HG03460 (cell line): ENCODE measurements at regions not wholly inside any gene's neighbourhood (a gene's known extent, or its start where the extent isn't known, plus 50 kb on each side); places are given as distances from the start of the nearest gene placed in this dataset.

ENCODE experiments used
- ATAC-seq: cut with Tn5 transposase; IDR thresholded peaks from one replicate; pipeline ENCODE4 v1.9.1; 2021; ENCODE audit not compliant: unreplicated experiment

- no peak for ATAC-seq
Measured at GRCh38 chr21:43304621-43305335, 122.2 kb downstream of the SIK1 start.

GRCh38 chr21:43304206-43304605 lies 122.7 kb downstream of the SIK1 start:
- ATAC-seq, result no peak

- ATAC-seq, result no peak
Measured at GRCh38 chr21:43303275-43304178, 123.4 kb downstream of the SIK1 start.

GRCh38 chr21:43302769-43303168 lies 124.2 kb downstream of the SIK1 start:
- no peak for ATAC-seq

GRCh38 chr21:43302062-43302700 lies 124.8 kb downstream of the SIK1 start:
- ATAC-seq, result no peak

GRCh38 chr21:43301409-43302061 lies 125.4 kb downstream of the SIK1 start:
- ATAC-seq, result no peak

GRCh38 chr21:43300496-43301408 lies 126.2 kb downstream of the SIK1 start:
- no peak for ATAC-seq

- ATAC-seq, result no peak
Measured at GRCh38 chr21:43299441-43300277, 127.3 kb downstream of the SIK1 start.

GRCh38 chr21:43298546-43299440 lies 128.1 kb downstream of the SIK1 start:
- ATAC-seq, result no peak

- no peak for ATAC-seq
Measured at GRCh38 chr21:43297989-43298388, 128.9 kb downstream of the SIK1 start.

- no peak for ATAC-seq
Measured at GRCh38 chr21:43297391-43297981, 128.7 kb downstream of the CRYAA start.

GRCh38 chr21:43295066-43295958 lies 126.5 kb downstream of the CRYAA start:
- ATAC-seq, result no peak

- ATAC-seq, result no peak
Measured at GRCh38 chr21:43294194-43294902, 125.5 kb downstream of the CRYAA start.

- ATAC-seq, result no peak
Measured at GRCh38 chr21:43292866-43293142, 124.0 kb downstream of the CRYAA start.

- no peak for ATAC-seq
Measured at GRCh38 chr21:43292041-43292865, 123.4 kb downstream of the CRYAA start.
